ENCODE measurements at regions not wholly inside any gene's neighbourhood (a gene's known extent, or its start where the extent isn't known, plus 50 kb on each side); places are given as distances from the start of the nearest gene placed in this dataset.

- TF ChIP-seq CTCF (tag by site-specific recombination; IDR thresholded peaks at IDR 0.05) = no peak
- no peak for TF ChIP-seq ZNF274 (IDR thresholded peaks at IDR 0.05; ENCODE audit: low read length)
- TF ChIP-seq ZNF274 (tag by site-specific recombination; IDR thresholded peaks at IDR 0.05; ENCODE audit: borderline replicate concordance) = no peak
- TF ChIP-seq, protein P1, sequence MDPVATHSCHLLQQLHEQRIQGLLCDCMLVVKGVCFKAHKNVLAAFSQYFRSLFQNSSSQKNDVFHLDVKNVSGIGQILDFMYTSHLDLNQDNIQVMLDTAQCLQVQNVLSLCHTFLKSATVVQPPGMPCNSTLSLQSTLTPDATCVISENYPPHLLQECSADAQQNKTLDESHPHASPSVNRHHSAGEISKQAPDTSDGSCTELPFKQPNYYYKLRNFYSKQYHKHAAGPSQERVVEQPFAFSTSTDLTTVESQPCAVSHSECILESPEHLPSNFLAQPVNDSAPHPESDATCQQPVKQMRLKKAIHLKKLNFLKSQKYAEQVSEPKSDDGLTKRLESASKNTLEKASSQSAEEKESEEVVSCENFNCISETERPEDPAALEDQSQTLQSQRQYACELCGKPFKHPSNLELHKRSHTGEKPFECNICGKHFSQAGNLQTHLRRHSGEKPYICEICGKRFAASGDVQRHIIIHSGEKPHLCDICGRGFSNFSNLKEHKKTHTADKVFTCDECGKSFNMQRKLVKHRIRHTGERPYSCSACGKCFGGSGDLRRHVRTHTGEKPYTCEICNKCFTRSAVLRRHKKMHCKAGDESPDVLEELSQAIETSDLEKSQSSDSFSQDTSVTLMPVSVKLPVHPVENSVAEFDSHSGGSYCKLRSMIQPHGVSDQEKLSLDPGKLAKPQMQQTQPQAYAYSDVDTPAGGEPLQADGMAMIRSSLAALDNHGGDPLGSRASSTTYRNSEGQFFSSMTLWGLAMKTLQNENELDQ (tag by site-specific recombination; IDR thresholded peaks at IDR 0.05; ENCODE audit: low read depth) = no peak
- TF ChIP-seq, protein P2, sequence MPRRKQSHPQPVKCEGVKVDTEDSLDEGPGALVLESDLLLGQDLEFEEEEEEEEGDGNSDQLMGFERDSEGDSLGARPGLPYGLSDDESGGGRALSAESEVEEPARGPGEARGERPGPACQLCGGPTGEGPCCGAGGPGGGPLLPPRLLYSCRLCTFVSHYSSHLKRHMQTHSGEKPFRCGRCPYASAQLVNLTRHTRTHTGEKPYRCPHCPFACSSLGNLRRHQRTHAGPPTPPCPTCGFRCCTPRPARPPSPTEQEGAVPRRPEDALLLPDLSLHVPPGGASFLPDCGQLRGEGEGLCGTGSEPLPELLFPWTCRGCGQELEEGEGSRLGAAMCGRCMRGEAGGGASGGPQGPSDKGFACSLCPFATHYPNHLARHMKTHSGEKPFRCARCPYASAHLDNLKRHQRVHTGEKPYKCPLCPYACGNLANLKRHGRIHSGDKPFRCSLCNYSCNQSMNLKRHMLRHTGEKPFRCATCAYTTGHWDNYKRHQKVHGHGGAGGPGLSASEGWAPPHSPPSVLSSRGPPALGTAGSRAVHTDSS (tag by site-specific recombination; IDR thresholded peaks at IDR 0.05) = no peak
- TF ChIP-seq BCL11A (tag by site-specific recombination; IDR thresholded peaks at IDR 0.05; ENCODE audit: low read depth) = no peak
- TF ChIP-seq KLF8 (tag by site-specific recombination; IDR thresholded peaks at IDR 0.05) = no peak
- no peak for TF ChIP-seq ZNF223 (tag by site-specific recombination; IDR thresholded peaks at IDR 0.05)
- no peak for TF ChIP-seq ZNF211 (tag by site-specific recombination; IDR thresholded peaks at IDR 0.05; ENCODE audit: low read depth)
- TF ChIP-seq, protein P3, sequence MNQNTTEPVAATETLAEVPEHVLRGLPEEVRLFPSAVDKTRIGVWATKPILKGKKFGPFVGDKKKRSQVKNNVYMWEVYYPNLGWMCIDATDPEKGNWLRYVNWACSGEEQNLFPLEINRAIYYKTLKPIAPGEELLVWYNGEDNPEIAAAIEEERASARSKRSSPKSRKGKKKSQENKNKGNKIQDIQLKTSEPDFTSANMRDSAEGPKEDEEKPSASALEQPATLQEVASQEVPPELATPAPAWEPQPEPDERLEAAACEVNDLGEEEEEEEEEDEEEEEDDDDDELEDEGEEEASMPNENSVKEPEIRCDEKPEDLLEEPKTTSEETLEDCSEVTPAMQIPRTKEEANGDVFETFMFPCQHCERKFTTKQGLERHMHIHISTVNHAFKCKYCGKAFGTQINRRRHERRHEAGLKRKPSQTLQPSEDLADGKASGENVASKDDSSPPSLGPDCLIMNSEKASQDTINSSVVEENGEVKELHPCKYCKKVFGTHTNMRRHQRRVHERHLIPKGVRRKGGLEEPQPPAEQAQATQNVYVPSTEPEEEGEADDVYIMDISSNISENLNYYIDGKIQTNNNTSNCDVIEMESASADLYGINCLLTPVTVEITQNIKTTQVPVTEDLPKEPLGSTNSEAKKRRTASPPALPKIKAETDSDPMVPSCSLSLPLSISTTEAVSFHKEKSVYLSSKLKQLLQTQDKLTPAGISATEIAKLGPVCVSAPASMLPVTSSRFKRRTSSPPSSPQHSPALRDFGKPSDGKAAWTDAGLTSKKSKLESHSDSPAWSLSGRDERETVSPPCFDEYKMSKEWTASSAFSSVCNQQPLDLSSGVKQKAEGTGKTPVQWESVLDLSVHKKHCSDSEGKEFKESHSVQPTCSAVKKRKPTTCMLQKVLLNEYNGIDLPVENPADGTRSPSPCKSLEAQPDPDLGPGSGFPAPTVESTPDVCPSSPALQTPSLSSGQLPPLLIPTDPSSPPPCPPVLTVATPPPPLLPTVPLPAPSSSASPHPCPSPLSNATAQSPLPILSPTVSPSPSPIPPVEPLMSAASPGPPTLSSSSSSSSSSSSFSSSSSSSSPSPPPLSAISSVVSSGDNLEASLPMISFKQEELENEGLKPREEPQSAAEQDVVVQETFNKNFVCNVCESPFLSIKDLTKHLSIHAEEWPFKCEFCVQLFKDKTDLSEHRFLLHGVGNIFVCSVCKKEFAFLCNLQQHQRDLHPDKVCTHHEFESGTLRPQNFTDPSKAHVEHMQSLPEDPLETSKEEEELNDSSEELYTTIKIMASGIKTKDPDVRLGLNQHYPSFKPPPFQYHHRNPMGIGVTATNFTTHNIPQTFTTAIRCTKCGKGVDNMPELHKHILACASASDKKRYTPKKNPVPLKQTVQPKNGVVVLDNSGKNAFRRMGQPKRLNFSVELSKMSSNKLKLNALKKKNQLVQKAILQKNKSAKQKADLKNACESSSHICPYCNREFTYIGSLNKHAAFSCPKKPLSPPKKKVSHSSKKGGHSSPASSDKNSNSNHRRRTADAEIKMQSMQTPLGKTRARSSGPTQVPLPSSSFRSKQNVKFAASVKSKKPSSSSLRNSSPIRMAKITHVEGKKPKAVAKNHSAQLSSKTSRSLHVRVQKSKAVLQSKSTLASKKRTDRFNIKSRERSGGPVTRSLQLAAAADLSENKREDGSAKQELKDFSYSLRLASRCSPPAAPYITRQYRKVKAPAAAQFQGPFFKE (tag by site-specific recombination; IDR thresholded peaks at IDR 0.05; ENCODE audit: borderline replicate concordance) = no peak
- no peak for TF ChIP-seq ZNF558 (tag by site-specific recombination; IDR thresholded peaks at IDR 0.05)
These were observed 53.9 kb upstream of the CPEB4 start for GRCh38 chr5:173834071-173834771.

Measured in HEK293 (cell line).